ENCODE measurements at regions not wholly inside any gene's neighbourhood (a gene's known extent, or its start where the extent isn't known, plus 50 kb on each side); places are given as distances from the start of the nearest gene placed in this dataset.

DNA sequence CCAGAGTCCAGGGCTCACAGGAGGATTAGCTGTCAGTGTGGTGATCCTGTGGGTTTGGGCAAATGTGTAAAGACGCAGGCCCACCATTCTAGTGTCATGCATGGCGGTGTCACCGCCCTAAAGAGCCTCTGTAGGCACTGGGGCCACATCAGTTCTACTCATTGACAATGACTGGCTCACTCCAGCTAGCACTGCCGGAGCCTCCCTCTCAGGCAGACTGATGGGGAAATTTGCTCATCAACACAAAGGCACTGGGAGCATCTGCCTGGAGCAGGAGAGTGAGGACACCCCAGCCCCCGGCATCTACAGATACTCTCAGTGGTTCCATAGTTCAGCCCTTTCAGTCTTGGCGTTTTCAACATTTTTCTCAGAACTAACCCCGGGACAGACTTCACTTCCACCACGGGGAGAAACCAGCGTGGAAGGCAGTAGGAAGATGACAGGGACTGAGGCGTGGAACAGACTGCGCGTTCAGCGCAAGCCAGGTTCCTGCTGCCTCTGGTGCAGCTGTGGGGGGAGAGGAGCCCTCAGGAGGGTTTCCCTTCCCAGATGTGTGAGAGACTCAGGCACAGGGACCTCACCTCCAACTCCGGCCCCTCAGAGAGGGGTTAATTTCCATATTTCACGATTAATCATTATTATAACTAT lies 256.6 kb downstream of the RBFOX3 start:
- Histone ChIP-seq H2AFZ (ENCODE audit: low read depth, low read length) (no peak overlapping the region), H3K36me3 (ENCODE audit: control insufficient read depth in 2 of 2, extremely low read depth in 1 of 2, insufficient read depth in 2 of 2, low read length in 2 of 2) (no peaks in the 10 kb centered on the region), H3K4me2 (ENCODE audit: insufficient read depth, low read length) (no peak overlapping the region), H3K79me2 (ENCODE audit: control insufficient read depth, insufficient read depth, low read length) (no peaks in the 10 kb centered on the region), H3K9ac (replicated peaks; ENCODE audit: extremely low read depth, insufficient read depth, low read length) (no peak overlapping the region), H3K27ac (ENCODE audit: insufficient read depth, low read depth, low read length) (no peak overlapping the region), H3K4me3 (replicated peaks in 1 of 3; ENCODE audit: insufficient read depth in 1 of 3, low read depth in 1 of 3, low read length in 3 of 3) (no peak overlapping the region), H3K27me3 (ENCODE audit: control insufficient read depth in 2 of 2, insufficient read depth in 2 of 2, low read length in 2 of 2) (no peaks in the 10 kb centered on the region), H3K9me3 (replicated peaks; ENCODE audit: control insufficient read depth, insufficient read depth, low read length) (no peaks in the 10 kb centered on the region), H4K20me1 (replicated peaks; ENCODE audit: control insufficient read depth, extremely low read depth, insufficient read depth, low read length) (no peaks in the 10 kb centered on the region), H3K4me1 (ENCODE audit: control insufficient read depth, extremely low read depth, insufficient read depth, low read length) (no peaks in the 10 kb centered on the region), H3K9me1 (replicated peaks; ENCODE audit: control insufficient read depth, extremely low read depth, insufficient read depth, low read length) (no peaks in the 10 kb centered on the region)
- BruUV-seq (replicated peaks), result no TSS peak
- CTCF ChIA-PET, result interaction anchor here (1.1 to 1.4 kb wide), 2 partner anchors 37 to 267 kb away, joined by 3 to 4 read pairs; no protein-coding TSS in a partner anchor
- intact Hi-C loops (cut with micrococcal nuclease) (no loop called here), dilution Hi-C loops (cut with MboI; ENCODE audit: extremely low pct_ligation_motif_present, low sequenced_read_pairs) (no loop called here)
- DNase-seq (ENCODE audit: low read depth, low spot score), result no peak
- POLR2A ChIA-PET, result no interaction called here
- TF ChIP-seq, protein P1, sequence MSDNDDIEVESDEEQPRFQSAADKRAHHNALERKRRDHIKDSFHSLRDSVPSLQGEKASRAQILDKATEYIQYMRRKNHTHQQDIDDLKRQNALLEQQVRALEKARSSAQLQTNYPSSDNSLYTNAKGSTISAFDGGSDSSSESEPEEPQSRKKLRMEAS (IDR thresholded peaks at IDR 0.05; ENCODE audit: insufficient read depth, insufficient read length), result no peak
- TF ChIP-seq POLR2AphosphoS5 (IDR thresholded peaks at IDR 0.05; ENCODE audit: insufficient read depth, low read depth, low read length), result no peak
- TF ChIP-seq POLR2A (IDR thresholded peaks at IDR 0.05; ENCODE audit: low read depth, low read length), result no peak
- no peak for TF ChIP-seq JUN (IDR thresholded peaks at IDR 0.05; ENCODE audit: borderline replicate concordance, insufficient read depth, insufficient read length, low read depth)
- TF ChIP-seq GATA2 (IDR thresholded peaks at IDR 0.05; ENCODE audit: insufficient read depth, insufficient read length, low read depth, low read length), result no peak
- no peak for TF ChIP-seq EZH2 (IDR thresholded peaks at IDR 0.05; ENCODE audit: borderline replicate concordance, low read depth, low read length, severe bottlenecking)
- TF ChIP-seq, protein P2, sequence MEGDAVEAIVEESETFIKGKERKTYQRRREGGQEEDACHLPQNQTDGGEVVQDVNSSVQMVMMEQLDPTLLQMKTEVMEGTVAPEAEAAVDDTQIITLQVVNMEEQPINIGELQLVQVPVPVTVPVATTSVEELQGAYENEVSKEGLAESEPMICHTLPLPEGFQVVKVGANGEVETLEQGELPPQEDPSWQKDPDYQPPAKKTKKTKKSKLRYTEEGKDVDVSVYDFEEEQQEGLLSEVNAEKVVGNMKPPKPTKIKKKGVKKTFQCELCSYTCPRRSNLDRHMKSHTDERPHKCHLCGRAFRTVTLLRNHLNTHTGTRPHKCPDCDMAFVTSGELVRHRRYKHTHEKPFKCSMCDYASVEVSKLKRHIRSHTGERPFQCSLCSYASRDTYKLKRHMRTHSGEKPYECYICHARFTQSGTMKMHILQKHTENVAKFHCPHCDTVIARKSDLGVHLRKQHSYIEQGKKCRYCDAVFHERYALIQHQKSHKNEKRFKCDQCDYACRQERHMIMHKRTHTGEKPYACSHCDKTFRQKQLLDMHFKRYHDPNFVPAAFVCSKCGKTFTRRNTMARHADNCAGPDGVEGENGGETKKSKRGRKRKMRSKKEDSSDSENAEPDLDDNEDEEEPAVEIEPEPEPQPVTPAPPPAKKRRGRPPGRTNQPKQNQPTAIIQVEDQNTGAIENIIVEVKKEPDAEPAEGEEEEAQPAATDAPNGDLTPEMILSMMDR (IDR thresholded peaks at IDR 0.05; ENCODE audit: extremely low read depth in 1 of 2, insufficient read depth in 1 of 2, low read depth in 1 of 2, low read length in 2 of 2), result no peak
- TF ChIP-seq MYC (IDR thresholded peaks at IDR 0.05; ENCODE audit: low read depth, low read length), result no peak
- no peak for FAIRE-seq
